ENCODE measurements at regions not wholly inside any gene's neighbourhood (a gene's known extent, or its start where the extent isn't known, plus 50 kb on each side); places are given as distances from the start of the nearest gene placed in this dataset.
A peak's percentile ranks its signal among the peaks of the same experiment; 100 is the strongest.
"Not testable (repeated sequence)": the region's sequence is repeated elsewhere in the genome, so short reads cannot be mapped to it uniquely, and the experiment has no call there.

DNA sequence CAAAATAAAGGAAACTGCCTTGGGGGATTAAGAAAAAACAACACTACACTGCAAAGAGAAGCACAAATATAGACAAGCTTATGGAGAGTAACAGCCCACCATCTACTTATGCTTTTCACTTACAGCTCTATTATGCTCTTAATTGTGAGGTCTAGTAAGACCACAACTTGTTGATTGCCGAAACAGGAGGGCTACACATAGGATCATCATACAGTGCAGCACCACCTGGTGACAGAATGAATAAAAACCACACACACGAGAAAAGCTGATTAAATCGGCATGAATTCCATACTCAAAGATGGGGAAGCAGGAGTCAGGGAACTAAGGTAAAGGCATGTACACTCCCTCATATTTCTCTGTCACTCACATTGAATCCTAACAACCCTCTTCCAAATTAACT is 259.2 kb downstream of the IKZF2 start:
- no peak overlapping the region for H3K27ac Mint-ChIP-seq
- no peaks in the 10 kb centered on the region for H3K4me1 Mint-ChIP-seq (ENCODE audit: low read depth)
- no peaks in the 10 kb centered on the region for H3K36me3 Mint-ChIP-seq (ENCODE audit: low read depth)
- no peak for DNase-seq (ENCODE audit: low spot score)
- intact Hi-C loops (cut with micrococcal nuclease) = no loop called here
- peaks cover 12% of the 10 kb centered on the region for H3K27me3 Mint-ChIP-seq (ENCODE audit: low read depth)
- no peaks in the 10 kb centered on the region for H3K9me3 Mint-ChIP-seq
- no peak overlapping the region for H3K4me3 Mint-ChIP-seq (ENCODE audit: low read depth)

DNA sequence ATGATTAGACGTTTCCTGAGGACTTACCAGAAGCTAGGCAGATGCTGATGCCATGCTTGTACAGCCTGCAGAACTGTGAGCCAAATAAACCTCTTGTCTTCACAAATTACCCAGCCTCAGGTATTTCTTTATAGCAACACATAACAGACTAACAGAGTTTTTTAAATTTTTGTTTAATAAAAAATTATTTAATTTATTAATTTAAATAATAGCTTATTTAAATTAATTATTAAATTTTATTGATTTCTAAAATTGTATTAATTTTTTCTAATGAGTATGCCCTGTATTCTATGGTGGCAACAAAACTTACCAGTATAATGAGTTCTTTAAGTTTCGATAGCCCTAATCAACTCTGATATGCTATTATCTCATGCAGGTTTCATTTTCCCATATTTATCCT is 259.8 kb downstream of the IKZF2 start:
- Mint-ChIP-seq H3K36me3 (ENCODE audit: low read depth) (no peaks in the 10 kb centered on the region), H3K27ac (no peak overlapping the region), H3K27me3 (ENCODE audit: low read depth) (peaks cover 10% of the 10 kb centered on the region), H3K4me1 (ENCODE audit: low read depth) (no peaks in the 10 kb centered on the region), H3K9me3 (peaks cover 2% of the 10 kb centered on the region), H3K4me3 (ENCODE audit: low read depth) (no peak overlapping the region)
- intact Hi-C loops (cut with micrococcal nuclease) = no loop called here
- DNase-seq (ENCODE audit: low spot score) = no peak

GRCh38 chr2:212882626-212883025 is 268.8 kb downstream of the IKZF2 start:
- Mint-ChIP-seq H3K4me1 (ENCODE audit: low read depth) (peaks cover 10% of the 10 kb centered on the region), H3K36me3 (ENCODE audit: low read depth) (peaks cover 11% of the 10 kb centered on the region), H3K27ac (no peak overlapping the region), H3K4me3 (ENCODE audit: low read depth) (no peak overlapping the region), H3K27me3 (ENCODE audit: low read depth) (peaks cover 9% of the 10 kb centered on the region), H3K9me3 (peaks cover 53% of the 10 kb centered on the region)
- no peak for DNase-seq (ENCODE audit: low spot score)
- intact Hi-C loops (cut with micrococcal nuclease) = no loop called here

DNA sequence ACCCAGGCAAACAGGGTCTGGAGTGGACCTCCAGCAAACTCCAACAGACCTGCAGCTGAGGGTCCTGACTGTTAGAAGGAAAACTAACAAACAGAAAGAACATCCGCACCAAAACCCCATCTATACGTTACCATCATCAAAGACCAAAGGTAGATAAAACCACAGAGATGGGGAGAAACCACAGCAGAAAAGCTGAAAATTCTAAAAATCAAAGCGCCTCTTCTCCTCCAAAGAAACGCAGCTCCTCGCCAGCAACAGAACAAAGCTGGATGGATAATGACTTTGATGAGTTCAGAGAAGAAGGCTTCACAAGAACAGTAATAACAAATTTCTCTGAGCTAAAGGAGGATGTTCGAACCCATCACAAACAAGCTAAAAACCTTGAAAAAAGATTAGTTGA is 274.9 kb downstream of the IKZF2 start:
- H3K36me3 Mint-ChIP-seq (ENCODE audit: low read depth); H3K27ac Mint-ChIP-seq; H3K4me3 Mint-ChIP-seq (ENCODE audit: low read depth); DNase-seq (ENCODE audit: low spot score); intact Hi-C loops (cut with micrococcal nuclease): not testable (repeated sequence)
- peaks cover 18% of the 10 kb centered on the region for H3K27me3 Mint-ChIP-seq (ENCODE audit: low read depth)
- peaks cover 35% of the 10 kb centered on the region for H3K9me3 Mint-ChIP-seq
- H3K4me1 Mint-ChIP-seq (ENCODE audit: low read depth) = peaks cover 12% of the 10 kb centered on the region

GRCh38 chr2:212875950-212876349 is 275.5 kb downstream of the IKZF2 start:
- DNase-seq (ENCODE audit: low spot score); intact Hi-C loops (cut with micrococcal nuclease); H3K36me3 Mint-ChIP-seq (ENCODE audit: low read depth); H3K27ac Mint-ChIP-seq; H3K4me3 Mint-ChIP-seq (ENCODE audit: low read depth): not testable (repeated sequence)
- Mint-ChIP-seq H3K9me3 (peaks cover 35% of the 10 kb centered on the region), H3K4me1 (ENCODE audit: low read depth) (peaks cover 12% of the 10 kb centered on the region), H3K27me3 (ENCODE audit: low read depth) (peaks cover 18% of the 10 kb centered on the region)

- DNase-seq (ENCODE audit: low spot score) = no peak
- H3K27me3 Mint-ChIP-seq (ENCODE audit: low read depth) = peaks cover 15% of the 10 kb centered on the region
- peaks cover 4% of the 10 kb centered on the region for H3K36me3 Mint-ChIP-seq (ENCODE audit: low read depth)
- H3K4me3 Mint-ChIP-seq (ENCODE audit: low read depth) = no peak overlapping the region
- H3K9me3 Mint-ChIP-seq = peaks cover 15% of the 10 kb centered on the region
- no peak overlapping the region for H3K27ac Mint-ChIP-seq
- intact Hi-C loops (cut with micrococcal nuclease) = no loop called here
- H3K4me1 Mint-ChIP-seq (ENCODE audit: low read depth) = peaks cover 11% of the 10 kb centered on the region
Observed at GRCh38 chr2:212873256-212873655, 278.2 kb downstream of the IKZF2 start.

GRCh38 chr2:212871597-212871996 is 279.8 kb downstream of the IKZF2 start:
- Mint-ChIP-seq H3K9me3 (peaks cover 10% of the 10 kb centered on the region), H3K27me3 (ENCODE audit: low read depth) (peaks cover 8% of the 10 kb centered on the region), H3K27ac (no peak overlapping the region), H3K4me3 (ENCODE audit: low read depth) (no peak overlapping the region), H3K4me1 (ENCODE audit: low read depth) (peaks cover 8% of the 10 kb centered on the region), H3K36me3 (ENCODE audit: low read depth) (peaks cover 4% of the 10 kb centered on the region)
- intact Hi-C loops (cut with micrococcal nuclease) = no loop called here
- DNase-seq (ENCODE audit: low spot score) = no peak

- Mint-ChIP-seq H3K36me3 (ENCODE audit: low read depth) (peaks cover 14% of the 10 kb centered on the region), H3K27ac (no peak overlapping the region), H3K9me3 (peaks cover 42% of the 10 kb centered on the region), H3K4me3 (ENCODE audit: low read depth) (no peak overlapping the region), H3K27me3 (ENCODE audit: low read depth) (no peaks in the 10 kb centered on the region), H3K4me1 (ENCODE audit: low read depth) (no peaks in the 10 kb centered on the region)
- no peak for DNase-seq (ENCODE audit: low spot score)
- intact Hi-C loops (cut with micrococcal nuclease) = loop anchor here (5.0 kb wide), 2 partner anchors 153 to 383 kb away; no protein-coding TSS in a partner anchor
Observed at GRCh38 chr2:212864186-212864585, 287.2 kb downstream of the IKZF2 start.

DNA sequence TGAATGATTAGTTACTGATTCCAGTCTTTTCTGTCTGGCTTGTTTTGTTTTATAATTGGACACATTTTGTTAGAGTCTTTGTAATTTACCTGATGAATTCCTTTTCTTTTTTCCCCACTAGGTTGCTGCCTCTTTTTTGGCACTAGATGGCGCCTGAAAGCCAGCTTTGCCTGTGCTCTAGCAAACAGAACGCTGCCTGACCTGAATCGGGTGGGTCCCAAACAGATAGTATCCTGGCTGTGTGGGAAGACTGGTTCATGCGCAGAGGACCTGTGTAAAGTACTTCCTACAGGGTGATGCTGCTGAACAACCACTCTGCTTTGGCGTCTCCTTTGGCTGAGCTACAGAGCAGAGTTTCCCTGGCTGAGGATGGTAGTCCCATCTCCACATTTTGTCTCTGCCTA is 288.2 kb downstream of the IKZF2 start:
- DNase-seq (ENCODE audit: low spot score) = peak; percentile 12
- H3K4me1 Mint-ChIP-seq (ENCODE audit: low read depth) = peaks cover 3% of the 10 kb centered on the region
- peaks cover 42% of the 10 kb centered on the region for H3K9me3 Mint-ChIP-seq
- intact Hi-C loops (cut with micrococcal nuclease) = loop anchor here (1.0 to 5.0 kb wide), 3 partner anchors 154 to 384 kb away; no protein-coding TSS in a partner anchor
- no peak overlapping the region for H3K27ac Mint-ChIP-seq
- no peak overlapping the region for H3K4me3 Mint-ChIP-seq (ENCODE audit: low read depth)
- H3K27me3 Mint-ChIP-seq (ENCODE audit: low read depth) = no peaks in the 10 kb centered on the region
- peaks cover 14% of the 10 kb centered on the region for H3K36me3 Mint-ChIP-seq (ENCODE audit: low read depth)

DNA sequence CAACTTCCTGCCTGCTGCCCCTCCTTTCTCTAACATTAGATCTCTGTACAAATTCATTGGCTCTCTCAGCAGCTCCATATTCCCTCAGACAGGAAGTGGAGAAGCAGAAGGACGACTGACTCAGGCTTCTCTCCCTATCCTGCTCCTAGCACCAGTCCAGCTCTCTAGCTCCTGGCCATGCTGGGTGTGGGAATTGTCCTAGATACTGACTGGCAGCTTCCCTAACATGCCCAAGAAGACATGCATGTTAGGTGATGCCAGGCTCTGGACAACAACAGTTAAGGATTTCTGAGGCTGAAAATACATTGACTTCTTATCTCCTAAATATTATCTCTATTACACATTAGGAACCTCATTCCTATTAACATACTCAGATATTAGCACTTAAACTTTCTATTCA is 292.9 kb downstream of the IKZF2 start:
- intact Hi-C loops (cut with micrococcal nuclease) = no loop called here
- H3K27me3 Mint-ChIP-seq (ENCODE audit: low read depth) = no peaks in the 10 kb centered on the region
- peaks cover 5% of the 10 kb centered on the region for H3K36me3 Mint-ChIP-seq (ENCODE audit: low read depth)
- H3K9me3 Mint-ChIP-seq = peaks cover 18% of the 10 kb centered on the region
- no peak for DNase-seq (ENCODE audit: low spot score)
- H3K27ac Mint-ChIP-seq = no peak overlapping the region
- peaks cover 3% of the 10 kb centered on the region for H3K4me1 Mint-ChIP-seq (ENCODE audit: low read depth)
- no peak overlapping the region for H3K4me3 Mint-ChIP-seq (ENCODE audit: low read depth)

DNA sequence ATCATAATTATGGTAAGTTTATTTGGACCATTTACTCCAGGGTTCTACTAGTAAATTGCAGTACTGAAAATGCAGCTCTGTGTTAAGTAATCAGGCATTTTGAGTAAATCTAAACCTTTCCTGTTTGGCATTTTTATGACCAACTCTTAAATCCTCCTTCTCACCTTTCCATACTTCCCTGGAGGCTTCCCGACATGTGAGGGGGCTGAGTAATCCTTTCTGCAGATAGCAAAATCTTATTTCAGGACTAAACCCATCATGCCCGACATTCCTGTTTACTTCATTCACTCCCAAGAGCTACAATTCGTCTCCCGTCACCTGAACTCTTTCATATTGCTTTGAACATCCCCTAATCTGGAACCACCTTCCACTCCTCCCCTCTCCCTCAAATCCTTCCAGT is 296.6 kb downstream of the IKZF2 start:
- H3K4me1 Mint-ChIP-seq (ENCODE audit: low read depth) = peaks cover 3% of the 10 kb centered on the region
- no peaks in the 10 kb centered on the region for H3K36me3 Mint-ChIP-seq (ENCODE audit: low read depth)
- no peak overlapping the region for H3K27ac Mint-ChIP-seq
- H3K27me3 Mint-ChIP-seq (ENCODE audit: low read depth) = peaks cover 9% of the 10 kb centered on the region
- intact Hi-C loops (cut with micrococcal nuclease) = no loop called here
- DNase-seq (ENCODE audit: low spot score) = no peak
- H3K4me3 Mint-ChIP-seq (ENCODE audit: low read depth) = no peak overlapping the region
- no peaks in the 10 kb centered on the region for H3K9me3 Mint-ChIP-seq

- peaks cover 3% of the 10 kb centered on the region for H3K4me1 Mint-ChIP-seq (ENCODE audit: low read depth)
- no peak overlapping the region for H3K4me3 Mint-ChIP-seq (ENCODE audit: low read depth)
- no peaks in the 10 kb centered on the region for H3K9me3 Mint-ChIP-seq
- DNase-seq (ENCODE audit: low spot score) = no peak
- H3K27ac Mint-ChIP-seq = no peak overlapping the region
- intact Hi-C loops (cut with micrococcal nuclease) = no loop called here
- H3K27me3 Mint-ChIP-seq (ENCODE audit: low read depth) = peaks cover 9% of the 10 kb centered on the region
- no peaks in the 10 kb centered on the region for H3K36me3 Mint-ChIP-seq (ENCODE audit: low read depth)
Observed at GRCh38 chr2:212854116-212854515, 297.3 kb downstream of the IKZF2 start.

GRCh38 chr2:212845941-212846340 is 305.5 kb downstream of the IKZF2 start:
- H3K9me3 Mint-ChIP-seq = peaks cover 19% of the 10 kb centered on the region
- no peak overlapping the region for H3K4me3 Mint-ChIP-seq (ENCODE audit: low read depth)
- no peak for DNase-seq (ENCODE audit: low spot score)
- H3K27me3 Mint-ChIP-seq (ENCODE audit: low read depth) = peaks cover 13% of the 10 kb centered on the region
- H3K4me1 Mint-ChIP-seq (ENCODE audit: low read depth) = peaks cover 10% of the 10 kb centered on the region
- intact Hi-C loops (cut with micrococcal nuclease) = loop anchor here (10.0 kb wide), 1 partner anchor 161 kb away; no protein-coding TSS in a partner anchor
- H3K27ac Mint-ChIP-seq = no peak overlapping the region
- H3K36me3 Mint-ChIP-seq (ENCODE audit: low read depth) = peaks cover 6% of the 10 kb centered on the region

Measured in activated T-helper 2 cell treated with anti-CD3 and anti-CD28 coated beads, Interferon-gamma antibody, Interleukin-2, Interleukin-4, amounts not matched to agents 10 μg/mL and 5 μg/mL and 100 μg/mL, durations not matched to agents 14 hours and 24 hours and 36 hours (primary cell).